SHP77 (cell line): ENCODE measurements at regions not wholly inside any gene's neighbourhood (a gene's known extent, or its start where the extent isn't known, plus 50 kb on each side); places are given as distances from the start of the nearest gene placed in this dataset.

Experiments
- DNase-seq, 2 experiments: peaks; one replicate each; lab custom pipeline; 2025; lab: John Stamatoyannopoulos, UW

GRCh38 chr4:148757171-148757570, 315.0 kb upstream of the NR3C2 start:
- no peak for DNase-seq

GRCh38 chr4:148749403-148749802, 307.2 kb upstream of the NR3C2 start:
- no peak for DNase-seq

- no peak for DNase-seq
Observed at GRCh38 chr4:148747721-148748268, 305.6 kb upstream of the NR3C2 start.

DNA sequence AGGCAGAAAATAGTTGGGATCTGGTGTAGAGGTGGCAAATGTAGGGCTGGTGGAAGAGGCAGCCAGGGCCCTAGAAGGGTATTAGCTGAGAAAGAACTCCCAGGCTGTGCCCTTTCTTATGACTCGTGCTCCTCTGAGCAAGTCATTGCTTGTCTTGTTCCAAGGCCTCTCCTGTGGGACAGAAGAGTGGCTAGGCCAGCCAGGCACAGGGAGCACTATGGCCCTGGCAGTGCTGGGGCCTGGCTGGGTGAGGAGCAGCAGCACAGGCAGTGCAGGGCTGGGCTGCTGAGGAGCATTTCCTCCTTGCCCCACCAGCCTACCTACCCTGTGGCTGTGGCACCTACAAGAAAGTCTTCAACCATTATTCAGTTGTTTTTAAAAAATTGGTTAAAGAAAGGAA, 298.5 kb upstream of the NR3C2 start:
- no peak for DNase-seq

GRCh38 chr4:148737061-148737770, 295.0 kb upstream of the NR3C2 start:
- DNase-seq: no peak

DNA sequence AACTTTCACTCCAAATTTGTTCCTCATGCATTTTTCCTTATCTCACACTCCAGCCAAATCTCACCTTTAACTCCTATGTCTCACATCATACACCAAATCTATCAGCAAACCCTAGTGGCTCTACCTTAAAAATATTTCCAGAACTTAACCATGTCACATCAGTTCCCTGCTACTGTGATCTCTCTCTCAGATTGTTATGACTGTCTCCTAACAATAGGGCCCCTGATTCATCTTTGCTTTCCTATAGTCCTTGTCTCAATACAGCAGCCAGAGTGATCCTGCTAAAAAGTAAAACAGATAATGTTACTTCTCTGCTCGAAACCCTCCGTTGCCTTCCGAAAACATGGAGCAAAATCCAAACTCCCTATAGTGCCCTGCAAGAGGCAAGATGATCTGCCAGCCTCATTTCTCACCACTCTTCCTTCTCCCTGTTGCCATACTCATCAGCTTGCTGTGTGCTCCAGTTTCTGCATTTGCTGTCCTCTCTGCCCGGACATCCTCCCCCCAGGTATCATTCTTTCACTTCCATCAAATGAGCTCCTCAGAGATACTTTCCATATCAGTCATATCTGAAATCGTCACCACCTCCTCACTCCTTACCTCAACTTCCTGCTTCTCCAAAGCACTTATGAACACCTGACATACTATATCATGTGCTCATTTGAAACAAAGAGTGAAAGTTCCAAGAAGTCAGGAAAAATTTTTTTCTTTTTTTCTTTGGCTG, 293.4 kb upstream of the NR3C2 start:
- no peak for DNase-seq

DNA sequence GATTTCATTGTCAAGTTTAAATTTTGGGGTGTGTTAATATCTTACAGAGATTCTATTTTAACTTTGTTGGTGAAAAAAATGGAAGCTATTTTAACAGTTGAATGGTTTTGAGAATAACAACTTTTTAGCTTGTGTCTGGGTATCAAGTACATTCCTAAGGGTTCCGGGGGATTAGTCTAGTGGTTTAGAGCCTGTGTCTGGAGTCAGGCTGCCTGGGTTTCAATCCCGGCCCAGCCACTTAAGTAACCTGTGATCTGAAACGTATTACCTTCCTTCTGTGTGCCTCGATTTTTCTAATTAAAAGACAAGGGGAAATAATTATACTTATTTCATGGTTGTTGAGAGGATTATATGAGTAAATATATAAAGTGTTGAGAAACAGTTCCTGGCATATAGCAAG, 288.6 kb upstream of the NR3C2 start:
- DNase-seq: no peak

GRCh38 chr4:148730082-148730640, 287.9 kb upstream of the NR3C2 start:
- DNase-seq: no peak

DNA sequence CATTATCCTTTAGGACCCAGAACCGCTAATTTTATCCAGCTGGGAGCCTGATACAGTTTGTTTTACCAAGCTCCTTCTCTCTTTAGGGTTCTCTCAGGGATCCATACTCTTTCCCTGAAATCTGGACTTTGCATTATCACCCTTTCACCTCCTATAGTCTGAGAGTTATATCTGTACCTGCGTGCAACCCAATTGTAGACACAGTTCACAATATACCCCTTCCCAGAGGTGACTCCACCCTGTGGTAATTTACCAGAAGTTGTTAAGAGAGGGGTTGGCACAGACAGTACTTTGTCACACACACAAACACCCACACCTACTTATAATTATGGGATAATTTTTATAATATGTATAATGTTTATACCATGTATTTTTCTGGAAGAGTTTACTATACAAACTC, 275.8 kb upstream of the NR3C2 start:
- DNase-seq: no peak

GRCh38 chr4:148716431-148717052, 274.3 kb upstream of the NR3C2 start:
- DNase-seq: no peak

GRCh38 chr4:148704291-148704690, 262.1 kb upstream of the NR3C2 start:
- no peak for DNase-seq

- DNase-seq: no peak
Observed at GRCh38 chr4:148694702-148695101, 252.5 kb upstream of the NR3C2 start.

GRCh38 chr4:148693913-148694649, 251.9 kb upstream of the NR3C2 start:
- no peak for DNase-seq

DNA sequence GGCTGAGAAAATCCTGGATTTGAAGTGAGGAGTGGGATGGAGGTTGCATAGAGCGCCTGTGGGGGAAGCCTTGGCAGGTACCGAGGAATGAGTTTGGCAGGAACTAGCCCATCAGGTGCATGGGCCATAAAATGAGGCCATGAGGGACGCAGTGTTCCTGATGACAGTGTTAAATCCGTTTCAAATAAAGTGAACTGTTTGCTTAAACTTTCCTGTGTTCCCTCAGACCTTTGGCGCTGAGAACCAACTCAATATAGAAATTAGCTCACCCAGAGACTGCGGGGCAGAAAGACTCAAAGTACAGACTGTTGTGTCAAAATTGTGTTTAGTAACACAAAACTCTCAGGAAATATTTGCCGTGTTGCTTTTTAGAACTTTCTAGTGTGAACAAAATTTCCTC, 250.0 kb upstream of the NR3C2 start:
- no peak for DNase-seq

DNA sequence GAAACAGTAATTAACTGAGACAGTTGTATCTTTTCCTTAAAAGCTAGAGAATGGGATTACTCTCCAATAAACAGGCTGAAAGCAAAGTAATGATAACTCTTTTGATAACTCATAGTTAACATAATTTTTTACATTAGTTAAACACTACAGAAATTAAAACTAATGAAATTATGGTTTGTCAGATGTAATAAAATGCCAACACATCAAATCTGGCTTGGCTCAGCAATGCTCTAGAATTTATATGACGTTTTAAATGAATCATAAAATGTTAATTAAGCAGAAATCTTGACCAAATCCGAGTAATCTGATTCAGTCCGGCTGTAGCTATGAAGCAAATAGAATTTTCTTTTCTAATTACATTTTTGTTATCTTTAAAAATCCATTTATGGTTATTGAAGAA, 244.2 kb upstream of the NR3C2 start:
- no peak for DNase-seq

GRCh38 chr4:148684638-148685037, 242.4 kb upstream of the NR3C2 start:
- no peak for DNase-seq

DNA sequence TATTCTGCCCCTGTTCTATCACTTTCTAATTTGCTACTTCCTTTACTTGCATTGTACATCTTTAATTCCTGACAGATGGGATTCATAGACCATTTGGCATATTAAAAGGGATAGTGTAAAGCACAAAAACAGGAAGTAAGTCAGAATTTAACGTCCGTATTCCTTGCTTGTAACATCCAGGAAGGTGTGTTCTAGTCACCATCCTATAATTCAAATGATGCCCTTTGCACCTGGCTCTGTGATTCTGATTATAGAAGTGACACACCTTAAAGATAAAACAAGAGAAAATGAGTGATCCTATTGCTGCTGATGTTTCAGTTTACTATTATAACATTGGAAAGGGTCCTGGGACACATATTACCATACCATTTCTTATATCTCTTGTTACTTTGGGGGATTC, 238.7 kb upstream of the NR3C2 start:
- no peak for DNase-seq

- DNase-seq: no peak
Observed at GRCh38 chr4:148676344-148676743, 234.1 kb upstream of the NR3C2 start.

DNA sequence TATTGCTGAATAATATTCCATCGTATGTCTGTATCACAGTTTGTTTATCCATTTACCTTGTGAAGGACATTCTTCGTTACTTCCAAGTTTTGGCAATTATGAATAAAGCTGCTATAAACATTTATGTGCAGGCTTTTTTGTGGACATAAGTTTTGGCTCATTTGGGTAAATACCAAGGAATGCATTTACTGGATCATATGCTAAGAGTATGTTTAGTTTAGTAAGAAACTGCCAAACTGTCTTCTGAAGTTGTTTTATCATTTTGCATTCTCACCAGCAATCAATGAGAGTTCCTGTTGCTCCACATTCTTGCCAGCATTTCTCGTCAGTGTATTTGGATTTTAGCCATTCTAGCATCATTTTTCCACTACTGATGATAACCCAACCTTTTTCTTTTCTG, 232.7 kb upstream of the NR3C2 start:
- DNase-seq: no peak

- no peak for DNase-seq
Observed at GRCh38 chr4:148664636-148665035, 222.4 kb upstream of the NR3C2 start.

- DNase-seq: no peak
Observed at GRCh38 chr4:148654131-148654530, 211.9 kb upstream of the NR3C2 start.

DNA sequence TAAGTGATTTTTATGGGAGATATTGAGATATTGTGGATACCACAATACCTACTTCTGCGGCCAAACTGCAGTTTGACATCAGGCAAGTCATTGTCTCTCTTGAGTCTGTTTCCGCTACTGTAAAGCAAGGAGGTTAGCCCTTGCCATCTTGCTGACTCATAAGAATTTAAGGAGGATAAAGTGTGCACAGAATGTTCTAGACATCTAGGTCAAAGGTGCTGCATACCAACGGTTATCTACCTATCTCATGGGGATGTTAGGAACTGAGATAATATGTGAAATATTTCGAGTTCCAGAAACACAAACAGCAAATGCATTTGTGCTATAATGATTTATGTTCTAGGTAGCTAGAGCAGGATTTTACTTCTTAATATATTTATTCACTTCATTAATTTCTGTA, 211.5 kb upstream of the NR3C2 start:
- DNase-seq: no peak
